UCSD-AML1 (cell line): ENCODE measurements at regions not wholly inside any gene's neighbourhood (a gene's known extent, or its start where the extent isn't known, plus 50 kb on each side); places are given as distances from the start of the nearest gene placed in this dataset.

ENCODE experiments used
- DNase-seq: peaks from one replicate; lab custom pipeline; 2025; ENCODE audit not compliant: unreplicated experiment; lab: John Stamatoyannopoulos, UW

GRCh38 chr6:134534708-134535149 is 216.8 kb upstream of the SGK1 start:
- DNase-seq = no peak

GRCh38 chr6:134533991-134534390 is 216.1 kb upstream of the SGK1 start:
- no peak for DNase-seq

GRCh38 chr6:134532694-134533624 is 215.0 kb upstream of the SGK1 start:
- no peak for DNase-seq

GRCh38 chr6:134531611-134532010 is 213.7 kb upstream of the SGK1 start:
- DNase-seq = no peak

- DNase-seq = no peak
These were observed 213.3 kb upstream of the SGK1 start for GRCh38 chr6:134531188-134531551.

GRCh38 chr6:134529921-134530320 is 212.0 kb upstream of the SGK1 start:
- no peak for DNase-seq

- no peak for DNase-seq
These were observed 211.4 kb upstream of the SGK1 start for GRCh38 chr6:134529305-134529704.

GRCh38 chr6:134527108-134527787 is 209.3 kb upstream of the SGK1 start:
- no peak for DNase-seq

- no peak for DNase-seq
These were observed 207.4 kb upstream of the SGK1 start for GRCh38 chr6:134525190-134525868.

GRCh38 chr6:134523903-134524650 is 206.2 kb upstream of the SGK1 start:
- no peak for DNase-seq

GRCh38 chr6:134523051-134523450 is 205.1 kb upstream of the SGK1 start:
- no peak for DNase-seq

GRCh38 chr6:134521116-134521501 is 203.2 kb upstream of the SGK1 start:
- DNase-seq = no peak

- DNase-seq = no peak
These were observed 202.5 kb upstream of the SGK1 start for GRCh38 chr6:134520181-134521115.

- DNase-seq = no peak
These were observed 201.6 kb upstream of the SGK1 start for GRCh38 chr6:134519465-134519864.

- no peak for DNase-seq
These were observed 200.0 kb upstream of the SGK1 start for GRCh38 chr6:134517868-134518267.

GRCh38 chr6:134517145-134517658 is 199.3 kb upstream of the SGK1 start:
- DNase-seq = no peak

GRCh38 chr6:134516582-134516981 is 198.7 kb upstream of the SGK1 start:
- DNase-seq = no peak

GRCh38 chr6:134515986-134516385 is 198.1 kb upstream of the SGK1 start:
- no peak for DNase-seq

GRCh38 chr6:134512981-134513391 is 195.1 kb upstream of the SGK1 start:
- no peak for DNase-seq
